BE2C (cell line): ENCODE measurements at regions not wholly inside any gene's neighbourhood (a gene's known extent, or its start where the extent isn't known, plus 50 kb on each side); places are given as distances from the start of the nearest gene placed in this dataset.
"Not testable (repeated sequence)": the region's sequence is repeated elsewhere in the genome, so short reads cannot be mapped to it uniquely, and the experiment has no call there.

Source experiments
- DNase-seq: peaks from one replicate; pipeline ENCODE4 v3.0.0-alpha.2; 2020
- H3K27me3 ChIP-seq: fragments of 250-450 bp; sonication (Bioruptor Pico); 2 replicates; pipeline ENCODE4 v1.5.1; 2020; ENCODE audit warnings: mild to moderate bottlenecking
- H3K36me3 ChIP-seq: fragments of 250-450 bp; sonication (Bioruptor Pico); 2 replicates; pipeline ENCODE4 v1.5.1; 2020; ENCODE audit warnings: mild to moderate bottlenecking
- H3K4me1 ChIP-seq: fragments of 250-450 bp; sonication (Bioruptor Pico); 2 replicates; pipeline ENCODE4 v1.5.1; 2020
- H3K4me3 ChIP-seq: 2 replicates; pipeline ENCODE4 v1.5.1; 2011; ENCODE audit warnings: low read depth, low read length
- H3K9me3 ChIP-seq: fragments of 250-450 bp; sonication (Bioruptor Pico); 2 replicates; pipeline ENCODE4 v1.5.1; 2020
- CTCF ChIP-seq: IDR thresholded peaks from 2 replicates; pipeline ENCODE4 v1.5.1; 2012; ENCODE audit warnings: mild to moderate bottlenecking, low read depth, low read length

DNA sequence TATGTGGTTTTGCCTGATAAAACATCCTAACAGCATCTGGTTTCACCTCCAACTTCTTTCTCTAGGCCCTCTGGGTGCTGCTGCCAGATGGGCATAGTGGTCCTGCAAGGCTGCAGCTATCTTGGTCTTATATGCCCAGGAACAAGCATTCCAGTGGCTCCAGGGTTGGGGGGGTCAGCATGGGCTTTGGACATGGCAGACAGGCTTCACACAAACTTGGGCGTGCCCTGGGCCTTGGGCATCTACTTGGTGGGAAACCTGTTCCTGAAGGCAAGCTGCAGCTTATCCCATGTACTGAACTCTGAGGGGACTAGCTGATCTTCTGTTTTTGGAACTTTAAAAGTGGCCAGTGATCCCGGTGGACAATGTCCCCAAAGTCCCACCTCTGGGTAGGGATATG lies 54.9 kb upstream of the ZNF678 start:
- DNase-seq = no peak
- Histone ChIP-seq H3K9me3 (no peaks in the 10 kb centered on the region), H3K27me3 (no peaks in the 10 kb centered on the region), H3K4me3 (no peak overlapping the region), H3K36me3 (no peaks in the 10 kb centered on the region), H3K4me1 (no peaks in the 10 kb centered on the region)
- TF ChIP-seq CTCF = no peak

- not testable (repeated sequence) for DNase-seq, H3K9me3 ChIP-seq, H3K27me3 ChIP-seq, H3K4me3 ChIP-seq, H3K4me1 ChIP-seq, H3K36me3 ChIP-seq
These were observed 56.6 kb upstream of the ZNF678 start for GRCh38 chr1:227506490-227507393.

DNA sequence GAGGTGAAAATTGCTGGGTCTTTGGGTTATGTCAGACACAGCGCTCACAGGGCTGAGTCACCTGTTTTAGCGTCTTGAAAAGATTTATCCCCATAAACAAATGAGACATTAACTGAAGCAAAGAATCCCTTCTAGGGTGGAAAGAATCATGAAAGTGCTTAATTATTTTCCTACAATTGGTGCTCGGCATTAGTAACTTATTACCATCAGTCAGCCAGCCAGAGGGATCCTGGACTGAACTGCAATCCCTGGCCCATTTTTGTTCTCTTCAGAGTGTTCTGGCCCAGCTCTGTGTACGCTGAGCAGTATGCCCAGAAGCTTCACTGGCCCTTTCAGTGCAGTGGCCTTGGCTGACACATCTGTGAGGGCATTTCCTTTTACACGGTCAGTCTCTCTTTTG lies 67.3 kb upstream of the ZNF678 start:
- not testable (repeated sequence) for H3K9me3 ChIP-seq, H3K4me1 ChIP-seq, H3K27me3 ChIP-seq, H3K36me3 ChIP-seq, DNase-seq, H3K4me3 ChIP-seq

DNA sequence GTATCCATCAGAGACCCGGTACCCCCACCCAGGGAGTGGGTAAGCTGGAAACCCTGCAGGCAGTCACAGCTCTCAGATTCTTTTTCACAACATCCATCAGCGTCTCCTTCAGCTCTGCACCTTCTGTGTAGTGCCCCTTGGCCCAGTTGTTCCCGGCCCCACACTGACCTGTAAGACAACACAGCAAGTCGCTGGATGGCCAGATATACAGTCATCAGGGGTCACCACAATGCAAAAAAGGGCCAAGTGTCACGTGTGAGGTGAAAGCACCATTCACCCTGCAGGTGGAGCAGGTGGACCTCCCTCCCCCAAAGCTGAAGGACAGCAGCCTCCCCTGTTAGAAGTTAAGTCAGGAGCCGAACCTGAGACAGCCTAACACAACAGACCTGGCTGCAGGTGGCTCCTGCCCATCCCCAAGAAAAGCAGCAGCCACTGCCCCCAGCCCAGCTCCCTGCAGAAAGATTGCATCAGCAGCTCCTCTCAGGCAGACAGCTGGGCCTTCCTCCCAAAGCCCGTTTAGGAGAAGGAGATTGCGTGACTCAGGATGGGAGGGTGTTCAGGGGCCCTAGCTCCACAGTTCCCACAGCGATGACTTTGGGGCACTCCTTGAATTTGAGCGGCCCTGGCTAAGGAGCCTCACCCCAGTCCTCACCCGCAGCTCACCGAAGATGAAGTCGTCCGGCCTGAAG lies 69.3 kb upstream of the ZNF678 start:
- not testable (repeated sequence) for H3K4me1 ChIP-seq, DNase-seq, H3K27me3 ChIP-seq, H3K36me3 ChIP-seq, H3K4me3 ChIP-seq, H3K9me3 ChIP-seq

DNA sequence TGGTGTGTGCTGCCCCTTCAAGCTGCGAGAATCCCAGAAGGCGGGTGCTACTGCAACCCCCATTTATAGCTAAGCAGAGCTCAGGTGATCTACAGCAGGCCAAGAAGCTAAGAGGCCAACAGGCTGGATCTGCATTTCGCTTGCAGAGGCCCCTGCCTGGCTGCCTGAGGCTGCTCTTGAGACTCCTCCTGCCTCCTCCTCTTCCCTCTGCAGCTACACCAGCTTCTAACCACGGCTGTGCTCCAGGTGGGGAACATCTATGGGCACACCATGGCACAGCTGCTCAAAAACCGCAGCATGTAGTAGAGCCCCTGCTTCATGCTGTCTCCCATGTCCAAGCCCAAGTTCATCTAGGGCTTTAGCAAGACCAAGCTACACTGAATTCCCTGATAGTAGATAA lies 72.9 kb upstream of the ZNF678 start:
- Histone ChIP-seq H3K27me3 (no peaks in the 10 kb centered on the region), H3K9me3 (no peaks in the 10 kb centered on the region), H3K36me3 (no peaks in the 10 kb centered on the region), H3K4me1 (no peaks in the 10 kb centered on the region), H3K4me3 (no peak overlapping the region)
- TF ChIP-seq CTCF = no peak
- no peak for DNase-seq

DNA sequence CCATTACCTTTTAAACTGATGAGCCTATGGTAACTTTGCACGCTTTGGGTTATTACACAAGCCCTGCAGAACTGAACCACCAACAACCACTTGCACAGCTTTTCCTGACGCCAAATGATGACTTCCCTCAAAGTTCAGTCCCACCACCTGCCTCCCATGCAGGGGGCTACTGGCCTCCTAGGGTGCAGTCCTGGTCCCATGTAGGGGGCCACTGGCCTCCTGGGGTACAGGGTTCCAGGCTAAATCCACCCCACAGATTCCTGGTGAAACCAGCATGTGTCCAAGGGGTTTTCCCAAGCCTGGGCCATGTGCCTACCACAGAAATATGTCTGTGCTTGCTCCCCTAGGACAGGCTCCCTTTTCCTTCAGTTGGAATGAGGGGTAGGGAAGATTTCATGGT lies 73.4 kb upstream of the ZNF678 start:
- H3K4me3 ChIP-seq = no peak overlapping the region
- no peaks in the 10 kb centered on the region for H3K36me3 ChIP-seq
- DNase-seq = no peak
- no peak for TF ChIP-seq CTCF
- no peaks in the 10 kb centered on the region for H3K27me3 ChIP-seq
- H3K4me1 ChIP-seq = no peaks in the 10 kb centered on the region
- no peaks in the 10 kb centered on the region for H3K9me3 ChIP-seq

GRCh38 chr1:227489572-227489971 lies 73.8 kb upstream of the ZNF678 start:
- H3K9me3 ChIP-seq = no peaks in the 10 kb centered on the region
- no peak for DNase-seq
- TF ChIP-seq CTCF = no peak
- H3K4me1 ChIP-seq = no peaks in the 10 kb centered on the region
- no peaks in the 10 kb centered on the region for H3K27me3 ChIP-seq
- no peak overlapping the region for H3K4me3 ChIP-seq
- no peaks in the 10 kb centered on the region for H3K36me3 ChIP-seq
